ENCODE measurements at regions not wholly inside any gene's neighbourhood (a gene's known extent, or its start where the extent isn't known, plus 50 kb on each side); places are given as distances from the start of the nearest gene placed in this dataset.

DNA sequence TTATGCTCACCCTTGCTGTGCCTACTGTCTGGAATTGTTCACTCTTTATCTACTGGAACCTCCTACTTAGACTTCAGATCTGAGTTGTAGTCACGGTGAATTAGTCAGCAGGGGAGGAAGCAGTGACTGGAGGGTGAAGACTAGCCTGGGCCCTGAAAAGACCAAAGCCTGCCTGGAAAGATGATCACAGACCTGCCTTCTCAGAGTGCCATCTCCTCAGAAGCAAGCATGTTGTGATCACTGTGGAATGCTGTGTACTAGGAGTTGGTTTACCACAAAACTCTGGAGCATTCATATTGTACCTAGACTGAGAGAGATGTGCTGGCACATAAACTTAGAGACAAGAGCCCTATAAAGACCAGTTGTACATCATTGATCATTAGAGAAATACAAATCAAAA lies 100.7 kb upstream of the SCN10A start:
- peaks cover 0 to 3% of the 10 kb centered on the region in 2 donors for H3K9me3 ChIP-seq (ENCODE audit: control insufficient read depth in 2 of 2, insufficient read depth in 1 of 2, low read depth in 1 of 2, low read length in 1 of 2)
- H3K27me3 ChIP-seq (ENCODE audit: control insufficient read depth in 3 of 3, insufficient read depth in 3 of 3, low read length in 3 of 3), result no peaks in the 10 kb centered on the region
- DNase-seq (no peak), FAIRE-seq (no peak)
- no peaks in the 10 kb centered on the region for H3K4me1 ChIP-seq (ENCODE audit: control insufficient read depth in 3 of 3, insufficient read depth in 2 of 3, low read depth in 1 of 3, low read length in 2 of 3)
- H3K36me3 ChIP-seq (ENCODE audit: control insufficient read depth in 3 of 3, insufficient read depth in 2 of 3, low read depth in 1 of 3, low read length in 3 of 3), result no peaks in the 10 kb centered on the region
- 76 to 95% (median 90%) methylated on average over 1 of the region's 1 CpG for WGBS, 3 donors
- H3K4me3 ChIP-seq (ENCODE audit: low read depth in 1 of 3, low read length in 3 of 3), result no peak overlapping the region
- H3K27ac ChIP-seq (ENCODE audit: low read depth in 1 of 3, low read length in 2 of 3), result no peak overlapping the region

DNA sequence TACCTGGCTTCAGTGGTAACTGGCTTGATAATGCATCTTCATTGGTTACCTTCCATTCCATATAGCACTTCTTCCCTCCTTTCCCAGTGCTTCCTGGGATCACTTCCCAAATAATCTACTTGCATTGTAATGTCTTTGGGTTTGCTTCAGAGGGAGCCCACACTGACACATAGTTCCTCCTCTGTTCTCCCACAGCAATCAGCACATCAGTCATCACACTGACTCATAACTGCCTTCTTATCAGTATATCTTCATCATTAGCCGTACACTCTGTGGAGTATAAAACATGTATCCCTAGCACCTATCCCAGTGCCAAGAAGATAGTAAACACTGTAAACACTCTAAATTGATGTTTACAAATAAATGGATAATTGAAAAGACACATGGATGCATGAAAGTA lies 91.4 kb upstream of the SCN10A start:
- peaks cover 0 to 3% (median 0%) of the 10 kb centered on the region in 3 donors for H3K27me3 ChIP-seq (ENCODE audit: control insufficient read depth in 3 of 3, insufficient read depth in 3 of 3, low read length in 3 of 3)
- H3K4me3 ChIP-seq (ENCODE audit: low read depth in 1 of 3, low read length in 3 of 3), result no peak overlapping the region
- H3K4me1 ChIP-seq (ENCODE audit: control insufficient read depth in 3 of 3, insufficient read depth in 2 of 3, low read depth in 1 of 3, low read length in 2 of 3), result no peaks in the 10 kb centered on the region
- no peaks in the 10 kb centered on the region for H3K36me3 ChIP-seq (ENCODE audit: control insufficient read depth in 3 of 3, insufficient read depth in 2 of 3, low read depth in 1 of 3, low read length in 3 of 3)
- 30 to 69% (median 33%) methylated on average over 1 of the region's 1 CpG for WGBS, 3 donors
- FAIRE-seq (no peak), DNase-seq (no peak)
- H3K9me3 ChIP-seq (ENCODE audit: control insufficient read depth in 2 of 2, insufficient read depth in 1 of 2, low read depth in 1 of 2, low read length in 1 of 2), result no peaks in the 10 kb centered on the region
- no peak overlapping the region for H3K27ac ChIP-seq (ENCODE audit: low read depth in 1 of 3, low read length in 2 of 3)

DNA sequence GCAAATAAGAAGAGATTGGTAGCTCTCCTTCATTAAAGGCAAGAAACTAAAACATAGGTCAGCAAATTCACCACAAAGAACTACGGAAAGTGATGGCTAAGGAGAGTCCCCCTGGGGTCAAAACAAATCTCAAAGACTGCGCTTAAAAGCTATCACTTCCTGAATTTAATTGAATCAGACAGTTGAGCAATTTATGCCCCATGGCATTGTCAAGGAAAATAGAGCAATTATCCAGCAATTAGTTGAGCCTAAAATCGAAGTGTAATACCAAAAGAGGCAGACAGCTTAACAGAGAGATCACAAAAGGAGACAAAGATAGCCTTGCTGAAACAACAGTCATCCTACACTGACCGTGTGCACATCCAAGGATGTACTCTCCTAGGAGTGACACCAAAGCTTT lies 74.4 kb upstream of the SCN10A start:
- no peaks in the 10 kb centered on the region for H3K4me1 ChIP-seq (ENCODE audit: control insufficient read depth in 3 of 3, insufficient read depth in 2 of 3, low read depth in 1 of 3, low read length in 2 of 3)
- H3K4me3 ChIP-seq (ENCODE audit: low read depth in 1 of 3, low read length in 3 of 3), result no peak overlapping the region
- H3K27ac ChIP-seq (ENCODE audit: low read depth in 1 of 3, low read length in 2 of 3), result no peak overlapping the region
- DNase-seq (no peak), FAIRE-seq (no peak)
- no peaks in the 10 kb centered on the region for H3K9me3 ChIP-seq (ENCODE audit: control insufficient read depth in 2 of 2, insufficient read depth in 1 of 2, low read depth in 1 of 2, low read length in 1 of 2)
- WGBS, 3 donors, result 70 to 77% (median 71%) methylated on average over 4 of the region's 4 CpGs
- no peaks in the 10 kb centered on the region for H3K27me3 ChIP-seq (ENCODE audit: control insufficient read depth in 3 of 3, insufficient read depth in 3 of 3, low read length in 3 of 3)
- no peaks in the 10 kb centered on the region for H3K36me3 ChIP-seq (ENCODE audit: control insufficient read depth in 3 of 3, insufficient read depth in 2 of 3, low read depth in 1 of 3, low read length in 3 of 3)

DNA sequence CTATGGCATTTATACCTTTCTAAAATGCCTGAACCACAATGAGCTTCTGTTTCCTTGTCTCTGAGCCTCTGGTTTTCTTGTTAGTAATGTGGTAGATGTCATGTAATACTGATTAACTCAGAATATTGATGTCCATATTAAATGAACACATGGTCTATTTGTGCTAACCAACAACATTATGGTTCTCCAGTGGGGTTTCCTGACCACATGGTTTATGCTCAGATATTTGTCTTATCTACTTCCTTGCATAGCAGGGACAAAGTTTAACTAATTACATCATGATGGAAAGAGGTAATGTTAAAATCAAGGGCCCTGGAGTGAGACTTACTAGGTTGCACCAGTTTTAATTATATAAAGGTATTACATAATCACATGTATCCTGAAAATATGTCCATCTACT lies 62.6 kb upstream of the SCN10A start:
- H3K27ac ChIP-seq (ENCODE audit: low read depth in 1 of 3, low read length in 2 of 3), result no peak overlapping the region

More for the DNA sequence above, 62.6 kb upstream of the SCN10A start:
- FAIRE-seq (no peak), DNase-seq (no peak)
- Histone ChIP-seq H3K4me1 (ENCODE audit: control insufficient read depth in 3 of 3, insufficient read depth in 2 of 3, low read depth in 1 of 3, low read length in 2 of 3) (no peaks in the 10 kb centered on the region), H3K36me3 (ENCODE audit: control insufficient read depth in 3 of 3, insufficient read depth in 2 of 3, low read depth in 1 of 3, low read length in 3 of 3) (no peaks in the 10 kb centered on the region), H3K9me3 (ENCODE audit: control insufficient read depth in 2 of 2, insufficient read depth in 1 of 2, low read depth in 1 of 2, low read length in 1 of 2) (no peaks in the 10 kb centered on the region), H3K4me3 (ENCODE audit: low read depth in 1 of 3, low read length in 3 of 3) (no peak overlapping the region), H3K27me3 (ENCODE audit: control insufficient read depth in 3 of 3, insufficient read depth in 3 of 3, low read length in 3 of 3) (no peaks in the 10 kb centered on the region)
